Nephron (organoid): ENCODE measurements at regions not wholly inside any gene's neighbourhood (a gene's known extent, or its start where the extent isn't known, plus 50 kb on each side); places are given as distances from the start of the nearest gene placed in this dataset.

Experiments
- H3K27ac Mint-ChIP-seq, 3 experiments: 2 replicates each; pipeline ENCODE4 v1.8.0; 2020; ENCODE audit warnings: mixed read lengths in 3 of 3, mild to moderate bottlenecking in 2 of 3, moderate library complexity in 1 of 3
- H3K27me3 Mint-ChIP-seq: 2 replicates; pipeline ENCODE4 v1.8.0; 2021; ENCODE audit warnings: low read depth, mild to moderate bottlenecking, moderate library complexity, mixed read lengths
- H3K36me3 Mint-ChIP-seq: 2 replicates; pipeline ENCODE4 v1.8.0; 2020; ENCODE audit warnings: low read depth, mixed read lengths
- H3K4me1 Mint-ChIP-seq: 2 replicates; pipeline ENCODE4 v1.8.0; 2020; ENCODE audit warnings: mixed read lengths
- H3K4me3 Mint-ChIP-seq, 3 experiments: 2 replicates each; pipeline ENCODE4 v1.8.0; 2020; ENCODE audit warnings: mild to moderate bottlenecking in 3 of 3, mixed read lengths in 3 of 3, moderate library complexity in 2 of 3
- H3K9me3 Mint-ChIP-seq: 2 replicates; pipeline ENCODE4 v1.8.0; 2020; ENCODE audit warnings: mixed read lengths
- TF ChIP-seq, protein P1 (sequence below), 3 experiments: fragments of 200-600 bp; sonication (generic); IDR thresholded peaks; one replicate each; pipeline ENCODE4 v1.5.0; 2021; ENCODE audit warnings: antibody characterized with exemption in 3 of 3; ENCODE audit not compliant: unreplicated experiment in 3 of 3

DNA sequence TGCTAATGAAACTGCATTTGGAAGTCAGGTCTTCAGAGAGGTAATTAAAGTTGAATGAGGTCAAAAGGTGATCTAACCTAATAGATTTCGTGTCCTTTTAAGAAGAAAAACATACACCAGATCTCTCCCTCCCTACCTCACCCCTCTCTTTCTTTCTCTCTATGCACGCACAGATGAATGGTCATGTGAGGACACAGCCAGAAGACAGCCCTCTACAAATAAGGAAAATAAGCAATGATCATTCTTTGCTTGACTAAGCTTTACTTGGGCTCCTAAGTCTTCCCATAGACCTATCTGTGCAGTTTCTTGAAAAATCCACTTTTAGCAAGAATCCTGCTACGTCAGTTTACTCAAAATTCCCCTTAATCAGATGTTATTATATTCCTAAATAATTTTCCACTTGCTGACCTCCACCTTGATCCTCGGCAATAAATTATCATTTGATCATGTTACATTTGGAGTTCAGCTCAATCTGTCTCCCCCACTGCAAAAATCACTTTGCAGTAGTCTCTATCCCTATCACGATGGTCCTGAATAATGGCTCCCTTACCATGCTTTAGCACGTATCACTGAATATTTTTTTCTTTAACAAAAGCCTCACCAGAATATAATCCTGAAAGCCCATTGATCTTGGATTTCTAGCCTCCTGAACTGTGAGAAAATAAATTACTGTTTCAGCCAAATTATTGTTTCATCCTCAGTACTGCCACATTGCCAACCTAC lies 527.3 kb downstream of the GABRG1 start:
- no peaks in the 10 kb centered on the region for H3K9me3 Mint-ChIP-seq
- no peak overlapping the region for H3K27ac Mint-ChIP-seq
- H3K4me1 Mint-ChIP-seq: no peaks in the 10 kb centered on the region
- no peak overlapping the region for H3K4me3 Mint-ChIP-seq
- no peaks in the 10 kb centered on the region for H3K36me3 Mint-ChIP-seq
- TF ChIP-seq, protein P1, sequence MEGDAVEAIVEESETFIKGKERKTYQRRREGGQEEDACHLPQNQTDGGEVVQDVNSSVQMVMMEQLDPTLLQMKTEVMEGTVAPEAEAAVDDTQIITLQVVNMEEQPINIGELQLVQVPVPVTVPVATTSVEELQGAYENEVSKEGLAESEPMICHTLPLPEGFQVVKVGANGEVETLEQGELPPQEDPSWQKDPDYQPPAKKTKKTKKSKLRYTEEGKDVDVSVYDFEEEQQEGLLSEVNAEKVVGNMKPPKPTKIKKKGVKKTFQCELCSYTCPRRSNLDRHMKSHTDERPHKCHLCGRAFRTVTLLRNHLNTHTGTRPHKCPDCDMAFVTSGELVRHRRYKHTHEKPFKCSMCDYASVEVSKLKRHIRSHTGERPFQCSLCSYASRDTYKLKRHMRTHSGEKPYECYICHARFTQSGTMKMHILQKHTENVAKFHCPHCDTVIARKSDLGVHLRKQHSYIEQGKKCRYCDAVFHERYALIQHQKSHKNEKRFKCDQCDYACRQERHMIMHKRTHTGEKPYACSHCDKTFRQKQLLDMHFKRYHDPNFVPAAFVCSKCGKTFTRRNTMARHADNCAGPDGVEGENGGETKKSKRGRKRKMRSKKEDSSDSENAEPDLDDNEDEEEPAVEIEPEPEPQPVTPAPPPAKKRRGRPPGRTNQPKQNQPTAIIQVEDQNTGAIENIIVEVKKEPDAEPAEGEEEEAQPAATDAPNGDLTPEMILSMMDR (IDR thresholded peaks at IDR 0.05; ENCODE audit: unreplicated experiment in 3 of 3): no peak
- H3K27me3 Mint-ChIP-seq: no peaks in the 10 kb centered on the region

DNA sequence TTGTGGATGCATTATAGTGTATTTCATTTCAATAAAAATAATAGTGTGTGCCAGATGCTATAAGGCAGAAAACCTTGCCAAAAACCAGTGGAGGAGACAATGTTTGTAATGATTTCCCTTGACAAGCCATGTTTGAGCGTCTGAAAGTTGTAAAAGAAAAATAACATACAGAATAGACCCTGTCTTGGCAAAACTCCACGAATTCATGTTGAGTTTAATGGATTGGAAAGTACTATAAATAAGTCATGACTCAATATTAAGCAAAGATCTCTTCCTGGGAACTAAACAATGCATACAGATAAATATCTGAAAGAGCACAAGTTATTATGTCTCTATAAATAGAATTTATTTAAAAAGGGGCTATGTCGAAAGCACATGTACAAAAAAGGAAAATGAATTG lies 543.5 kb downstream of the GABRG1 start:
- no peaks in the 10 kb centered on the region for H3K36me3 Mint-ChIP-seq
- H3K4me3 Mint-ChIP-seq: no peak overlapping the region
- no peak overlapping the region for H3K27ac Mint-ChIP-seq
- no peaks in the 10 kb centered on the region for H3K27me3 Mint-ChIP-seq
- no peaks in the 10 kb centered on the region for H3K9me3 Mint-ChIP-seq
- TF ChIP-seq, protein P1 (IDR thresholded peaks at IDR 0.05; ENCODE audit: unreplicated experiment in 3 of 3): no peak
- H3K4me1 Mint-ChIP-seq: peaks cover 16% of the 10 kb centered on the region

DNA sequence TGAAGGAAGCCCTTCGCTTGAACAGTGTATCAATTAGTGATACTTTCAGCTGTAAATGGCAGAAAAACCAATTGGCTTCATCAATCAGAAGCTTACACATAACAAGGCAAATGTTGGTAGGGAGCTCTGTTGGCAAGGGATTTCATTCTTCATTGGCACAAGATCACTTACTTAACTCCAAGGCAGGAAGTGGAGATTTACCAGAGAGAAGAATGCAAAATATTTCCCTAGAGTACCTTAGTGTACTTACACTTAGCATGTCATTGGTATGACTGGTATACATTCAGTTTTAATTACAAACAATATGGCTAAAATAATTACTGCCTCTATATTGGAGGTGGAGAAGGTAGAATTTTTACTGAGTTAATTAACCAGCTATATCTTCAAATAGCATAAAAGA lies 545.0 kb downstream of the GABRG1 start:
- H3K36me3 Mint-ChIP-seq: no peaks in the 10 kb centered on the region
- TF ChIP-seq, protein P1 (IDR thresholded peaks at IDR 0.05; ENCODE audit: unreplicated experiment in 3 of 3): no peak
- H3K27me3 Mint-ChIP-seq: no peaks in the 10 kb centered on the region
- no peaks in the 10 kb centered on the region for H3K9me3 Mint-ChIP-seq
- no peak overlapping the region for H3K27ac Mint-ChIP-seq
- peaks cover 16% of the 10 kb centered on the region for H3K4me1 Mint-ChIP-seq
- no peak overlapping the region for H3K4me3 Mint-ChIP-seq

DNA sequence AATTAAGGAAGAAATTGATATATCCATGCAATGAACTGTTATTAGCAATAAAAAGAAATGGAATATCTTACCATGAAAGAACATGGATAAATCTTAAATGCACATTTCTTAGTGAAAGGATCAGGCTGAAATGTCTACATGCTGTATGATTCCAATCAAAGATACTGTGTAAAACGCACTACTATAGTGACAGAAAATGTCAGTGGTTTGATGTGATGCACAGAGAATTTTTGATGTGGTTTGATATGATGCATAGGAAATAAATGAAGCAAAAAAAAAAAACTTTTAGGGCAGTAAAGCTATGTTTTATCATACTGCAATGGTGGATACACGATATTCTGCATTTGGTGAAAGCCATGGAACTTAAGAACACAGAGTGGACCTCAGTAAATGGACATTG lies 547.6 kb downstream of the GABRG1 start:
- Mint-ChIP-seq H3K27ac (no peak overlapping the region), H3K9me3 (no peaks in the 10 kb centered on the region), H3K4me3 (no peak overlapping the region), H3K27me3 (no peaks in the 10 kb centered on the region), H3K36me3 (no peaks in the 10 kb centered on the region), H3K4me1 (peaks cover 14% of the 10 kb centered on the region)
- TF ChIP-seq, protein P1 (IDR thresholded peaks at IDR 0.05; ENCODE audit: unreplicated experiment in 3 of 3): no peak

DNA sequence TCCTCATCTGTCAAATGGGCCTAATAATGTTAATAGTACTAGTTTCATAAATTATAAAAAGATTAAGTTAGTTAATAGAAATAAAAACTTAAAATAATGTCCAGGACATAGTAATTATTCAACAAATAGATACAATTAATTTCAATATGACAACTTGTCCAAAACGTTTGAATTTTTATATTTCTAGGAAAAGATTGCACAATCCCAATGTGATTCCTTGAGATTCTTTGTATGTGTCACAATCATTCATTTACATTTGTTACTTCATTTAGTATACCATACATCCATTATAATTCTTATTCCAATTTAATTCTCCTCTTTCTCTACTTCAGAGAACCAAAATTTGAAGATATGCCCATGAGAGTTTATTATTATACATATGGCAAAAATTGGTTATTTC lies 554.2 kb downstream of the GABRG1 start:
- TF ChIP-seq, protein P1 (IDR thresholded peaks at IDR 0.05; ENCODE audit: unreplicated experiment in 3 of 3): no peak
- no peaks in the 10 kb centered on the region for H3K36me3 Mint-ChIP-seq
- no peak overlapping the region for H3K27ac Mint-ChIP-seq
- no peaks in the 10 kb centered on the region for H3K4me1 Mint-ChIP-seq
- H3K27me3 Mint-ChIP-seq: no peaks in the 10 kb centered on the region
- H3K4me3 Mint-ChIP-seq: no peak overlapping the region
- no peaks in the 10 kb centered on the region for H3K9me3 Mint-ChIP-seq

DNA sequence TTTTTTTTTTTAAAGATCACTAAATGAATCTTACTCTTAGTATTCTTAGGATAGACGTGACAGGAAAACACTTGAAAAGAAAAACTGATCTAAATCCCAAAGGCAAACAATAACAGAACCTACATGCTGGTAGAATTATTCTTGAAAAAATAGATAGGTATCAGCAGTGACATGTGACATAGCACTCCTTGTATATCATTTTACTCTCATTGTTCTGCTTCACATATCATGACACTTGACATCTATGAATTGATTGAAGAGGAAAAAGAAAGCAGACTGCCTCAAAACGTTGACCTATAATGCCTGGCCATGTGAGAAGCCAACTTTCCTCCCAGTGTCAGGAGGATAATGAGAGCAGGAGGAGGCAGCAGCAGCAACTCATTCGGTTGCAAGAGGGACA lies 555.2 kb downstream of the GABRG1 start:
- no peaks in the 10 kb centered on the region for H3K4me1 Mint-ChIP-seq
- H3K27ac Mint-ChIP-seq: no peak overlapping the region
- TF ChIP-seq, protein P1 (IDR thresholded peaks at IDR 0.05; ENCODE audit: unreplicated experiment in 3 of 3): no peak
- no peak overlapping the region for H3K4me3 Mint-ChIP-seq
- no peaks in the 10 kb centered on the region for H3K36me3 Mint-ChIP-seq
- no peaks in the 10 kb centered on the region for H3K27me3 Mint-ChIP-seq
- no peaks in the 10 kb centered on the region for H3K9me3 Mint-ChIP-seq
